SK-N-SH treated with all-trans-retinoic acid at 6 μM for 48 hours (cell line): ENCODE measurements at regions not wholly inside any gene's neighbourhood (a gene's known extent, or its start where the extent isn't known, plus 50 kb on each side); places are given as distances from the start of the nearest gene placed in this dataset.
"Not testable (repeated sequence)": the region's sequence is repeated elsewhere in the genome, so short reads cannot be mapped to it uniquely, and the experiment has no call there.

Experiments
- ATAC-seq: fragments of 200-7000 bp; cut with Tn5 transposase; 3 replicates; pipeline ENCODE4 v1.9.1; 2020; ENCODE audit warnings: mild to moderate bottlenecking, moderate library complexity
- ARNTL ChIP-seq: fragments of 450-650 bp; formaldehyde crosslinking; IDR thresholded peaks from 2 replicates; pipeline ENCODE4 v1.5.0; 2020; ENCODE audit warnings: low read depth, mild to moderate bottlenecking, moderate library complexity, borderline replicate concordance
- BACH2 ChIP-seq: fragments of 250-450 bp; sonication (Bioruptor Pico); IDR thresholded peaks from 2 replicates; pipeline ENCODE4 v1.9.0; 2021; ENCODE audit warnings: mild to moderate bottlenecking, borderline replicate concordance
- CSDC2 ChIP-seq: fragments of 250-450 bp; sonication (Bioruptor Pico); IDR thresholded peaks from 2 replicates; pipeline ENCODE4 v1.5.0; 2020; ENCODE audit warnings: mild to moderate bottlenecking, moderate library complexity
- CSRNP3 ChIP-seq: fragments of 250-450 bp; sonication (Bioruptor Pico); IDR thresholded peaks from 2 replicates; pipeline ENCODE4 v1.5.1; 2021; ENCODE audit warnings: mild to moderate bottlenecking, moderate library complexity
- GLIS3 ChIP-seq: fragments of 250-450 bp; sonication (Bioruptor Pico); IDR thresholded peaks from 2 replicates; pipeline ENCODE4 v1.5.0; 2020; ENCODE audit warnings: mild to moderate bottlenecking, moderate library complexity
- ISL1 ChIP-seq: fragments of 250-450 bp; sonication (Bioruptor Pico); IDR thresholded peaks from 2 replicates; pipeline ENCODE4 v2.1.2; 2022; ENCODE audit warnings: mild to moderate bottlenecking, moderate library complexity
- OSR1 ChIP-seq: fragments of 250-450 bp; sonication (Bioruptor Pico); IDR thresholded peaks from 2 replicates; pipeline ENCODE4 v1.8.0; 2022; ENCODE audit warnings: moderate library complexity, mild to moderate bottlenecking, inconsistent platforms
- PATZ1 ChIP-seq: fragments of 250-450 bp; sonication (Bioruptor Pico); IDR thresholded peaks from 2 replicates; pipeline ENCODE4 v1.8.0; 2020; ENCODE audit warnings: mild to moderate bottlenecking, moderate library complexity, borderline replicate concordance
- PPARA ChIP-seq: fragments of 250-450 bp; sonication (Bioruptor Pico); IDR thresholded peaks from 2 replicates; pipeline ENCODE4 v1.5.0; 2020; ENCODE audit warnings: mild to moderate bottlenecking, borderline replicate concordance
- RARB ChIP-seq: fragments of 250-450 bp; sonication (Bioruptor Pico); IDR thresholded peaks from 2 replicates; pipeline ENCODE4 v1.8.0; 2021; ENCODE audit warnings: mild to moderate bottlenecking, moderate library complexity
- SNAI2 ChIP-seq: fragments of 250-450 bp; sonication (Bioruptor Pico); IDR thresholded peaks from 2 replicates; pipeline ENCODE4 v1.5.0; 2020; ENCODE audit warnings: mild to moderate bottlenecking, moderate library complexity
- TCF4 ChIP-seq: fragments of 250-450 bp; sonication (Bioruptor Pico); IDR thresholded peaks from 2 replicates; pipeline ENCODE4 v1.8.0; 2021; ENCODE audit warnings: mild to moderate bottlenecking, moderate library complexity, borderline replicate concordance
- TOX ChIP-seq: fragments of 250-450 bp; sonication (Bioruptor Pico); IDR thresholded peaks from 2 replicates; pipeline ENCODE4 v1.8.0; 2021; ENCODE audit warnings: mild to moderate bottlenecking, moderate library complexity, borderline replicate concordance
- ZC3H10 ChIP-seq: fragments of 250-450 bp; sonication (Bioruptor Pico); IDR thresholded peaks from 2 replicates; pipeline ENCODE4 v1.5.1; 2021; ENCODE audit warnings: mild to moderate bottlenecking, moderate library complexity
- ZFP3 ChIP-seq: fragments of 250-450 bp; sonication (Bioruptor Pico); IDR thresholded peaks from 2 replicates; pipeline ENCODE4 v1.5.0; 2020; ENCODE audit warnings: mild to moderate bottlenecking, moderate library complexity
- ZNF70 ChIP-seq: fragments of 450-650 bp; formaldehyde crosslinking; IDR thresholded peaks from 2 replicates; pipeline ENCODE4 v1.5.0; 2020; ENCODE audit warnings: mild to moderate bottlenecking, moderate library complexity
- ZNF8 ChIP-seq: fragments of 450-650 bp; formaldehyde crosslinking; IDR thresholded peaks from 2 replicates; pipeline ENCODE4 v1.5.0; 2020; ENCODE audit warnings: mild to moderate bottlenecking, moderate library complexity
- TF ChIP-seq, protein P1 (sequence below): fragments of 250-450 bp; sonication (Bioruptor Pico); IDR thresholded peaks from 2 replicates; pipeline ENCODE4 v1.8.0; 2021; ENCODE audit warnings: low read depth, mild to moderate bottlenecking, moderate library complexity, borderline replicate concordance
- TF ChIP-seq, protein P2 (sequence below): fragments of 250-450 bp; sonication (Bioruptor Pico); IDR thresholded peaks from 2 replicates; pipeline ENCODE4 v1.5.0; 2020; ENCODE audit warnings: mild to moderate bottlenecking, moderate library complexity

DNA sequence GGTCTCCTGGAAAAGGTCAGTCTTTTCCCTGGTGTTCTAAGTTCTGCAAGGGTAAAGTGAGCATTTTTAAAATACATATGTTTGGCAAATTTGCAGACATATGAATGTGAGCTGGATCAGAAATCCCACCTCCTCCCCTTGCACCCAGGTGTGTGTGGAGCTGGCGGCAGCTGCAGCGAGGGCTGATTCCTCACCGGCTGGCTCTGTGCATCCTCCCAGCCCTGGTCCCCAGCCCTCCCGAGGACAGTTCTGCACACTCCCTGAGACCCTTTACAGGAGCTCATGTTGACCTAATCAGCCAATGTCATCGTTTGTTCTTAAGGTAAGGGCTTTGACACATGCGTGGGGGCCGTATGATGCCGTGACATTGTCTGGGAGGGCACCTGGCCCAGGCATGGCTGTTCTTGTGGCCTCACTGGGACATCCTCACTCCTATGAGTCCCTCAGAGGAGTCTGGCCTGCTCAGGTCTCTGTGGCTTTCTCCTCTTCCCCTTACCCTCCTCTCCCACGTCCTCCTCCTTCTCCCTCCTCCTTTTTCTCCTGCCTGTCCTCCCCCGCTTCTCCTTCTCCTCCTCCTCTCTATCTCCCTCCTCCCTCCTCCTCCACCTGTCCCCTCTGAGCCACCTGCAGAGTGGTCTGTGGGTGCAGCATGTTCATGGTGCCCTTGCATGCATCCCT, 289.2 kb upstream of the SFSWAP start:
- ATAC-seq: no peak
- no peak for TF ChIP-seq OSR1
- TF ChIP-seq ZNF70 (CRISPR knock-in tag): no peak
- no peak for TF ChIP-seq PPARA (CRISPR knock-in tag)
- no peak for TF ChIP-seq CSDC2 (CRISPR knock-in tag)
- no peak for TF ChIP-seq ZNF8 (CRISPR knock-in tag)
- no peak for TF ChIP-seq TCF4 (CRISPR knock-in tag)
- TF ChIP-seq, all 23 proteins: peak for 0

- no peak for ATAC-seq
- TF ChIP-seq PPARA (CRISPR knock-in tag): no peak
- TF ChIP-seq ARNTL: no peak
Measured at GRCh38 chr12:131422187-131422520, 288.7 kb upstream of the SFSWAP start.

DNA sequence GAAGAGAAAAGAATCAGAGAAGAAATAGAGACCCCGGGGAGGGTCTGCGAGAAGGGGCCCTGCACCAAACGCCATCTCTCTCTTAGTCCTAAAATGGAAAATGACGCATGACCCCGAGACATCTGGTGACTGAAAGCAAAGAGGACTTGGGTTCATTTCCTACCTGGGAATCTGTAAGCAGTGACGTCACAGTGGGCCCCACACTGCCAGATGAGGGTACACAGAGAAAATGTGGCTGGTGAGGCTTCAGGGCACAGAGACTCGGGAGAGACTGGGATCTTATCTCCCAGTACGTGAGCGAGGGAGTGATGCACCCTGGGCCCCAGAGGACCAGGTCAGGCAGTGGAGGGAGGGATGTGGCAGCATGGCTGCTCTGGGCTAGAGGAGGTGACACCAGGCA, 288.1 kb upstream of the SFSWAP start:
- TF ChIP-seq RARB (CRISPR knock-in tag) (no peak), ISL1 (CRISPR knock-in tag) (no peak), BACH2 (CRISPR knock-in tag) (no peak), PPARA (CRISPR knock-in tag) (no peak), TOX (CRISPR knock-in tag) (no peak), ZC3H10 (CRISPR knock-in tag) (no peak), ZFP3 (no peak), OSR1 (no peak), PATZ1 (CRISPR knock-in tag) (no peak)
- TF ChIP-seq, protein P1, sequence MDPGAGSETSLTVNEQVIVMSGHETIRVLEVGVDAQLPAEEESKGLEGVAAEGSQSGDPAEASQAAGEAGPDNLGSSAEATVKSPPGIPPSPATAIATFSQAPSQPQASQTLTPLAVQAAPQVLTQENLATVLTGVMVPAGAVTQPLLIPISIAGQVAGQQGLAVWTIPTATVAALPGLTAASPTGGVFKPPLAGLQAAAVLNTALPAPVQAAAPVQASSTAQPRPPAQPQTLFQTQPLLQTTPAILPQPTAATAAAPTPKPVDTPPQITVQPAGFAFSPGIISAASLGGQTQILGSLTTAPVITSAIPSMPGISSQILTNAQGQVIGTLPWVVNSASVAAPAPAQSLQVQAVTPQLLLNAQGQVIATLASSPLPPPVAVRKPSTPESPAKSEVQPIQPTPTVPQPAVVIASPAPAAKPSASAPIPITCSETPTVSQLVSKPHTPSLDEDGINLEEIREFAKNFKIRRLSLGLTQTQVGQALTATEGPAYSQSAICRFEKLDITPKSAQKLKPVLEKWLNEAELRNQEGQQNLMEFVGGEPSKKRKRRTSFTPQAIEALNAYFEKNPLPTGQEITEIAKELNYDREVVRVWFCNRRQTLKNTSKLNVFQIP (CRISPR knock-in tag): no peak
- ATAC-seq: no peak

- no peak for TF ChIP-seq RARB (CRISPR knock-in tag)
- no peak for ATAC-seq
Measured at GRCh38 chr12:131424270-131424669, 286.6 kb upstream of the SFSWAP start.

DNA sequence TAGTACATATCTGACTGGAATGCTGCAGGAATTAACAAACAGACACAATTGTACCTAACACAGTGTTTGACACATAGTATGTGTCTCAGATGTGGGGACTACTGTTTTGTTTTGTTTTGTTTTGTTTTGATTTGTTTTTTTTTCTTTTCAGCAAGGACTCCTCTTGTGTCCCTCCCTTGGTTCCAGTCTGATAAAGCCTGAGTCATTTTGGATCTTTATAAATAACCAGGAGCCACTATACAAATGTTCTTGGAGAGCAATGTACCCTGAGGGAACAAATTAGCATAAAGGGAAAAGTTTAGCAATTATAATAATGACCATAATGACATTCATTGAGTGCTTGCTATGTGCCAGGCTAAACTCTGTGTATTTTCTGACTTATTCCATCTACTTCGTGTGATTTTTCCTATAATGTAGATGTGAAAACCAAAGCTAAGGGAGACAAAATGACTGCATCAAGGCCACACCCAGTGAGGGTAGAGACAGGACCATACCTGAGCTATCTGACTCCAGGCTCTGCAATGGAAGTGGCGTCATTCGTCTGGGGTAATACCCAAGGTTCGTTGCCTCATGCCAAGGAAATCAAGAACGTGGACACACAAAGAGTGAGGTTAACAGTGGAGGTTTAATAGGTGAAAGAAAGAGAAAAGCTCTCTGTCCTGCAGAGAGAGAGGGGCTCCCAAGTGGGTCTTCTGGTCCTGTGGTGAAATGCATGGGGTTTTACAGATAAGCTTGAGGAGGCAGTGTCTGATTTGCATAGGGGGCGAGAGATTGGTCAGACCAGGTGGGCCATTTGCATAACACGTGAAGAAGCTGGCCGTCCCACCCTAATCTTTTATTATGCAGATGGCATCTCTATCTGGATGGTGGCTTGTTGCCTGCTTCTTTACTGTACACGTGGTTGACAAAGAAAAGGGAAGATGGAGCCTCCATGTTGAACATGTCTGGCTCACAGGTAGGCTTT, 285.5 kb upstream of the SFSWAP start:
- no peak for TF ChIP-seq CSDC2 (CRISPR knock-in tag)
- TF ChIP-seq, protein P2, sequence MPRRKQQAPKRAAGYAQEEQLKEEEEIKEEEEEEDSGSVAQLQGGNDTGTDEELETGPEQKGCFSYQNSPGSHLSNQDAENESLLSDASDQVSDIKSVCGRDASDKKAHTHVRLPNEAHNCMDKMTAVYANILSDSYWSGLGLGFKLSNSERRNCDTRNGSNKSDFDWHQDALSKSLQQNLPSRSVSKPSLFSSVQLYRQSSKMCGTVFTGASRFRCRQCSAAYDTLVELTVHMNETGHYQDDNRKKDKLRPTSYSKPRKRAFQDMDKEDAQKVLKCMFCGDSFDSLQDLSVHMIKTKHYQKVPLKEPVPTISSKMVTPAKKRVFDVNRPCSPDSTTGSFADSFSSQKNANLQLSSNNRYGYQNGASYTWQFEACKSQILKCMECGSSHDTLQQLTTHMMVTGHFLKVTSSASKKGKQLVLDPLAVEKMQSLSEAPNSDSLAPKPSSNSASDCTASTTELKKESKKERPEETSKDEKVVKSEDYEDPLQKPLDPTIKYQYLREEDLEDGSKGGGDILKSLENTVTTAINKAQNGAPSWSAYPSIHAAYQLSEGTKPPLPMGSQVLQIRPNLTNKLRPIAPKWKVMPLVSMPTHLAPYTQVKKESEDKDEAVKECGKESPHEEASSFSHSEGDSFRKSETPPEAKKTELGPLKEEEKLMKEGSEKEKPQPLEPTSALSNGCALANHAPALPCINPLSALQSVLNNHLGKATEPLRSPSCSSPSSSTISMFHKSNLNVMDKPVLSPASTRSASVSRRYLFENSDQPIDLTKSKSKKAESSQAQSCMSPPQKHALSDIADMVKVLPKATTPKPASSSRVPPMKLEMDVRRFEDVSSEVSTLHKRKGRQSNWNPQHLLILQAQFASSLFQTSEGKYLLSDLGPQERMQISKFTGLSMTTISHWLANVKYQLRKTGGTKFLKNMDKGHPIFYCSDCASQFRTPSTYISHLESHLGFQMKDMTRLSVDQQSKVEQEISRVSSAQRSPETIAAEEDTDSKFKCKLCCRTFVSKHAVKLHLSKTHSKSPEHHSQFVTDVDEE: no peak
- no peak for TF ChIP-seq ISL1 (CRISPR knock-in tag)
- no peak for TF ChIP-seq OSR1
- TF ChIP-seq, all 23 proteins: peak for 0
- ATAC-seq: no peak

- TF ChIP-seq BACH2 (CRISPR knock-in tag): no peak
- no peak for TF ChIP-seq ZNF70 (CRISPR knock-in tag)
- TF ChIP-seq ZFP3: no peak
- TF ChIP-seq, protein P1 (CRISPR knock-in tag): no peak
- TF ChIP-seq CSRNP3 (CRISPR knock-in tag): no peak
- TF ChIP-seq ZNF8 (CRISPR knock-in tag): no peak
- no peak for TF ChIP-seq ZC3H10 (CRISPR knock-in tag)
- TF ChIP-seq OSR1: no peak
- no peak for TF ChIP-seq SNAI2 (CRISPR knock-in tag)
- TF ChIP-seq GLIS3: no peak
- no peak for ATAC-seq
Measured at GRCh38 chr12:131428091-131428685, 282.7 kb upstream of the SFSWAP start.

DNA sequence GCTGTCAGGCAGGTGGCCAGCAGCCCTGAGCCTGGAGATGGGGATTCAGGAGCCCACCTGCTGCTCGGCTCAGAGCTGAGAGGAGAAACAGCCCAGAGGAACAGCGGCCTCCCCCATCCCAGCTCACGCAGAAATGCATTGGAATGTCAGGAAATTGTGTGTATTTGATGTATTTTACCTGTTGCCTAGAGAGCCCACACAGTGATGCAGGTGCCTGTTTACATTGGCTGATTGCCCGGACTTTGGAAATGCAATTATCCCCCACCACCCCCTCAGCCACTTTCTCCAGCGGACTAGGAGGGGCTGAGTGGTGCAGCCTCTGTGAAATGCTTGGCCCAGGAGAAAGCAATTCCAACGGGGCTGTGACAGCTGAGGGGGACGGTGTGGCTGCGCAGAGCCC, 281.7 kb upstream of the SFSWAP start:
- ATAC-seq: not testable (repeated sequence)
